H7 (cell line): ENCODE measurements at regions not wholly inside any gene's neighbourhood (a gene's known extent, or its start where the extent isn't known, plus 50 kb on each side); places are given as distances from the start of the nearest gene placed in this dataset.

Experiments used
- DNase-seq: peaks from one replicate; pipeline ENCODE4 v3.0.0; 2012
- H3K27me3 ChIP-seq: 2 replicates; pipeline ENCODE4 v1.6.0; 2011; ENCODE audit warnings: mild to moderate bottlenecking, low read length; ENCODE audit not compliant: control insufficient read depth, insufficient read depth
- H3K36me3 ChIP-seq: replicated peaks from 2 replicates; pipeline ENCODE4 v1.5.1; 2011; ENCODE audit warnings: low read length; ENCODE audit not compliant: control insufficient read depth, insufficient read depth
- H3K4me3 ChIP-seq: 2 replicates; pipeline ENCODE4 v1.5.1; 2011; ENCODE audit warnings: low read depth, mild to moderate bottlenecking, control low read depth, low read length, moderate library complexity; ENCODE audit not compliant: insufficient read depth

- Histone ChIP-seq H3K36me3 (no peaks in the 10 kb centered on the region), H3K4me3 (no peak overlapping the region), H3K27me3 (no peaks in the 10 kb centered on the region)
- DNase-seq: no peak
Measured at GRCh38 chr1:83581747-83582146, 417.2 kb downstream of the TTLL7 start.

- Histone ChIP-seq H3K27me3 (no peaks in the 10 kb centered on the region; the same call in 1 of the 2 replicates), H3K4me3 (no peak overlapping the region), H3K36me3 (no peaks in the 10 kb centered on the region)
- DNase-seq: no peak
Measured at GRCh38 chr1:83574791-83575190, 424.1 kb downstream of the TTLL7 start.

GRCh38 chr1:83573776-83574175 lies 425.2 kb downstream of the TTLL7 start:
- Histone ChIP-seq H3K27me3 (no peaks in the 10 kb centered on the region; the same call in 1 of the 2 replicates), H3K4me3 (no peak overlapping the region), H3K36me3 (no peaks in the 10 kb centered on the region)
- DNase-seq: no peak

GRCh38 chr1:83571536-83571935 lies 427.4 kb downstream of the TTLL7 start:
- no peak for DNase-seq
- H3K27me3 ChIP-seq: no peaks in the 10 kb centered on the region; the same call in 1 of the 2 replicates
- H3K36me3 ChIP-seq: no peaks in the 10 kb centered on the region
- H3K4me3 ChIP-seq: no peak overlapping the region

- Histone ChIP-seq H3K4me3 (no peak overlapping the region), H3K27me3 (no peaks in the 10 kb centered on the region; the same call in 1 of the 2 replicates), H3K36me3 (no peaks in the 10 kb centered on the region)
- DNase-seq: no peak
Measured at GRCh38 chr1:83561346-83561745, 437.6 kb downstream of the TTLL7 start.

- H3K36me3 ChIP-seq: no peaks in the 10 kb centered on the region
- no peak for DNase-seq
Measured at GRCh38 chr1:83559129-83559840, 439.6 kb downstream of the TTLL7 start.

GRCh38 chr1:83555871-83556270 lies 443.1 kb downstream of the TTLL7 start:
- no peaks in the 10 kb centered on the region for H3K36me3 ChIP-seq
- no peak for DNase-seq
- no peak overlapping the region for H3K4me3 ChIP-seq
- no peaks in the 10 kb centered on the region; the same call in 1 of the 2 replicates for H3K27me3 ChIP-seq

More at GRCh38 chr1:83559129-83559840, 439.6 kb downstream of the TTLL7 start:
- Histone ChIP-seq H3K4me3 (no peak overlapping the region), H3K27me3 (no peaks in the 10 kb centered on the region; the same call in 1 of the 2 replicates)

GRCh38 chr1:83554174-83554573 lies 444.8 kb downstream of the TTLL7 start:
- H3K4me3 ChIP-seq: no peak overlapping the region
- peak; percentile 15 for DNase-seq
- H3K27me3 ChIP-seq: no peaks in the 10 kb centered on the region; the same call in 1 of the 2 replicates
- no peaks in the 10 kb centered on the region for H3K36me3 ChIP-seq

- no peak for DNase-seq
- Histone ChIP-seq H3K27me3 (no peaks in the 10 kb centered on the region), H3K36me3 (no peaks in the 10 kb centered on the region), H3K4me3 (no peak overlapping the region)
Measured at GRCh38 chr1:83552820-83553219, 446.1 kb downstream of the TTLL7 start.

- DNase-seq: no peak
- Histone ChIP-seq H3K27me3 (no peaks in the 10 kb centered on the region), H3K36me3 (no peaks in the 10 kb centered on the region), H3K4me3 (no peak overlapping the region)
Measured at GRCh38 chr1:83548311-83548710, 450.6 kb downstream of the TTLL7 start.

- no peaks in the 10 kb centered on the region for H3K36me3 ChIP-seq
- H3K4me3 ChIP-seq: no peak overlapping the region
- no peak for DNase-seq
Measured at GRCh38 chr1:83547901-83548300, 451.0 kb downstream of the TTLL7 start.

GRCh38 chr1:83546874-83547273 lies 452.1 kb downstream of the TTLL7 start:
- no peak overlapping the region for H3K4me3 ChIP-seq
- H3K27me3 ChIP-seq: no peaks in the 10 kb centered on the region
- no peak for DNase-seq
- no peaks in the 10 kb centered on the region for H3K36me3 ChIP-seq

More at GRCh38 chr1:83547901-83548300, 451.0 kb downstream of the TTLL7 start:
- H3K27me3 ChIP-seq: no peaks in the 10 kb centered on the region

- DNase-seq: peak; percentile 23
- Histone ChIP-seq H3K4me3 (no peak overlapping the region), H3K36me3 (no peaks in the 10 kb centered on the region), H3K27me3 (no peaks in the 10 kb centered on the region)
Measured at GRCh38 chr1:83545066-83545862, 453.7 kb downstream of the TTLL7 start.

- Histone ChIP-seq H3K27me3 (no peaks in the 10 kb centered on the region), H3K4me3 (no peak overlapping the region), H3K36me3 (no peaks in the 10 kb centered on the region)
- no peak for DNase-seq
Measured at GRCh38 chr1:83543222-83543973, 455.5 kb downstream of the TTLL7 start.
